AG09309 (cell line): ENCODE measurements at regions not wholly inside any gene's neighbourhood (a gene's known extent, or its start where the extent isn't known, plus 50 kb on each side); places are given as distances from the start of the nearest gene placed in this dataset.

Experiments
- DNase-seq: peaks from one replicate; pipeline ENCODE4 v3.0.0-alpha.2; 2010; ENCODE audit warnings: low read depth
- H3K4me3 ChIP-seq: 2 replicates; pipeline ENCODE4 v1.5.1; 2011; ENCODE audit warnings: mild to moderate bottlenecking, low read depth, low read length, moderate library complexity; ENCODE audit not compliant: control insufficient read depth
- TF ChIP-seq, protein P1 (sequence below): IDR thresholded peaks from 2 replicates; pipeline ENCODE4 v1.5.1; 2011; ENCODE audit warnings: mild to moderate bottlenecking, low read depth, low read length, inconsistent platforms; ENCODE audit not compliant: insufficient read depth, control insufficient read depth; ENCODE audit errors: missing control alignments

DNA sequence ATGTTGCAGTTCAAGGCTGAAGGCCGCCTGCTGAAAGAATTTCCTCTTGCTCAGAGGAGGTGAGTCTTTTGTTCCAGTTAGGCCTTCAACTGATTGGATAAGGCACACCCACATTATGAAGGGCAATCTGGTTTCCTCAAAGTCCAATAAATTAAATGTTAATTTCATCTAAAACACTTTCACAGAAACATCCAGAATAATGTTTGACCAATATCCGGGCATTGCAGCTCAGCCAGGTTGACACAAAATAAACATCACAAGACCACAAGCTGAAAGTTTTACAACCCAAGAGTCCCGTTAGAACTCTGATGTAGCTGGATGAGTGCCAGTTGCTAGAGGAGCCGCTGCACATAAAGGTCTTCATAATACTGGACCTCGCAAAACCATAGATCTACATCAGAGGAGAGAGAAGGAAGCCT, 64.9 kb upstream of the EED start:
- H3K4me3 ChIP-seq, result no peak overlapping the region
- TF ChIP-seq, protein P1, sequence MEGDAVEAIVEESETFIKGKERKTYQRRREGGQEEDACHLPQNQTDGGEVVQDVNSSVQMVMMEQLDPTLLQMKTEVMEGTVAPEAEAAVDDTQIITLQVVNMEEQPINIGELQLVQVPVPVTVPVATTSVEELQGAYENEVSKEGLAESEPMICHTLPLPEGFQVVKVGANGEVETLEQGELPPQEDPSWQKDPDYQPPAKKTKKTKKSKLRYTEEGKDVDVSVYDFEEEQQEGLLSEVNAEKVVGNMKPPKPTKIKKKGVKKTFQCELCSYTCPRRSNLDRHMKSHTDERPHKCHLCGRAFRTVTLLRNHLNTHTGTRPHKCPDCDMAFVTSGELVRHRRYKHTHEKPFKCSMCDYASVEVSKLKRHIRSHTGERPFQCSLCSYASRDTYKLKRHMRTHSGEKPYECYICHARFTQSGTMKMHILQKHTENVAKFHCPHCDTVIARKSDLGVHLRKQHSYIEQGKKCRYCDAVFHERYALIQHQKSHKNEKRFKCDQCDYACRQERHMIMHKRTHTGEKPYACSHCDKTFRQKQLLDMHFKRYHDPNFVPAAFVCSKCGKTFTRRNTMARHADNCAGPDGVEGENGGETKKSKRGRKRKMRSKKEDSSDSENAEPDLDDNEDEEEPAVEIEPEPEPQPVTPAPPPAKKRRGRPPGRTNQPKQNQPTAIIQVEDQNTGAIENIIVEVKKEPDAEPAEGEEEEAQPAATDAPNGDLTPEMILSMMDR, result no peak
- DNase-seq, result no peak

DNA sequence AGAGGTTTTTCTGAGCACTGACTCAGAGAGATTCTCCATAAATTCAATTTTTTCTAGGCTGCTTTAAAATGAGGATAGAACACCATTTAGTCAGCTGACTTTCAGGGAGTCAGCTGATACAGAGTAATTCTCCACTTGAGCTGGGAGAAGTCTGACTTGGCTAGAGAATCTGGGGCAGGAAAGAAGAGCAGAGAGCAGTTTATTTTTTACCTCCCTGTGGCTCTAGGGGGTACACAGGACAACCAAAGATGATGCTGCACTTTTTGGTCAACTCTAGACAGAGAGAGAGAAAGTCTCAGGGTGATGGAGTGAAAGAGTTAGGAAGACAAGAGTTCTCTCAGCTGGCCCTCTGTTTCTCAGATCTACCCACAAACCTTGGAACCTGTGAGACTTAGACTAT, 67.3 kb upstream of the EED start:
- no peak overlapping the region for H3K4me3 ChIP-seq
- DNase-seq, result no peak
- TF ChIP-seq, protein P1, result no peak

DNA sequence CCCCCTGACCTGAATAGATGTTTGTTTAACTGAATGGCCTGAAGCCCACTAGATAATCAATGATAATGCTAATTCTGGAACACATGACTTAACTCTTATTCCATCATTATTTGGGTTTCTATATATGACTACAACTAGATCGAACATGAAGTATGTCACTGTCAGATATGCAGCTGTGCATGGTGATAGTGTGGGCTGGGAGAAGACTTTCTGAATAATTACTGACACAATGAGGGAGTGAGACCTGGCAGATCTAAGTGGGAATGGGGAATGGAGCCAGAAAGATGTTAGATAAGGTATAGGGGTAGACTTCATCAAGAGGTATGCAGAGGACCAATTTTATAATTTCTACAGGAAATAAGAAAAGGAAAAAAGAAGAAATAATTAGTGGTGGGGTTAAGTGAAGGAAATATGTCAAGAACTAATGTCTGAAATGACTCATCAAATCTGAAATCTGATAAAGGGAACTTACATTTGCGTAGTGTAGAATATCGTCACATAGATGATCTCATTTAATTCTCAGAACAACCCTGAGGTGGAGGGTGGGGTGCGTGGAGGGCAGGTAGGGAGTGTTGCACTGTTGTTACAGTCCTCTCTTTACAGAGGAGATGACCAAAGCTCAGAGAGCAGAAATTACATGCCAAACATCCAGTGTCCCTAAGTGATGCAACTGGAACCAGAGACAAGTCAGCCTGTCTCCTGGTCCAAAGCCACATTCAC, 68.2 kb upstream of the EED start:
- no peak for DNase-seq
- TF ChIP-seq, protein P1, result no peak
- no peak overlapping the region for H3K4me3 ChIP-seq

DNA sequence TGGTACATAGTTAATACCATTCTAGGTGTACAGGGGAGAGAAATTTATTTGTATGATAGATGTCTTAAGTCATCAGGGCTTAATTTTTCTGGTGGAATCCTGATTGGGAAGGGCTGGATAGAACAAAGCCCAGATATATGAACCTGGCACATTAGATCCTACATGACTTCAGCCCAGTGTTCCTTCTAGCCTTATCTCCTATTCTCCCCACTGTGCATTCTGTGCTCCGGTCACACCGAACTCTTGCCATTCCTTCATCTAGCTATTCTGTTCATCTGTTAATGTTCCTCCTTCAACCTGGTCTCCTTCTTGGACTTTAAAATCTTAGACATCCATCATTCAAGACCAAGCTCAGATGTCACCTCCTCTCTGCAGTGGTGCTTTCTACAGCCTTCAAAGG, 68.9 kb upstream of the EED start:
- H3K4me3 ChIP-seq, result no peak overlapping the region
- TF ChIP-seq, protein P1, result no peak
- no peak for DNase-seq

DNA sequence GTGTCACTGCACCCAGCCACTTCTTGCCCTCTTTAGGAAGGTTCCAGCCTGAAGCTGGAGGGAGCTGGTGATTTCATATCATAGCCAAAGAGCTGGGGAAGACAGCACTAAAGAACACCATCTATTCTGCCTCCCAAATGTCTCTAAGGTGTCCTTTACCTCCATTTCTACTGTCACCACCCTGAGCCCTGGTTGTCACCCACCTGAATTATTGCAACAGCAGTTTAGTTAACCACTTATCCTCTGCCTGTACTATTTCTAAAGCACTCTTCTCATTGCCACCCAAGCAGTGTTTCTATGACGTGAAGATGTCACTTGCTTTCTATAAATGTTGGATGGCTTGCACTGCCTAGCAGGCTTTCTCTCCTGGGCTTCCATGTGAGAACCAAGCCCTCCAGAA, 69.4 kb upstream of the EED start:
- TF ChIP-seq, protein P1, result no peak
- DNase-seq, result no peak

DNA sequence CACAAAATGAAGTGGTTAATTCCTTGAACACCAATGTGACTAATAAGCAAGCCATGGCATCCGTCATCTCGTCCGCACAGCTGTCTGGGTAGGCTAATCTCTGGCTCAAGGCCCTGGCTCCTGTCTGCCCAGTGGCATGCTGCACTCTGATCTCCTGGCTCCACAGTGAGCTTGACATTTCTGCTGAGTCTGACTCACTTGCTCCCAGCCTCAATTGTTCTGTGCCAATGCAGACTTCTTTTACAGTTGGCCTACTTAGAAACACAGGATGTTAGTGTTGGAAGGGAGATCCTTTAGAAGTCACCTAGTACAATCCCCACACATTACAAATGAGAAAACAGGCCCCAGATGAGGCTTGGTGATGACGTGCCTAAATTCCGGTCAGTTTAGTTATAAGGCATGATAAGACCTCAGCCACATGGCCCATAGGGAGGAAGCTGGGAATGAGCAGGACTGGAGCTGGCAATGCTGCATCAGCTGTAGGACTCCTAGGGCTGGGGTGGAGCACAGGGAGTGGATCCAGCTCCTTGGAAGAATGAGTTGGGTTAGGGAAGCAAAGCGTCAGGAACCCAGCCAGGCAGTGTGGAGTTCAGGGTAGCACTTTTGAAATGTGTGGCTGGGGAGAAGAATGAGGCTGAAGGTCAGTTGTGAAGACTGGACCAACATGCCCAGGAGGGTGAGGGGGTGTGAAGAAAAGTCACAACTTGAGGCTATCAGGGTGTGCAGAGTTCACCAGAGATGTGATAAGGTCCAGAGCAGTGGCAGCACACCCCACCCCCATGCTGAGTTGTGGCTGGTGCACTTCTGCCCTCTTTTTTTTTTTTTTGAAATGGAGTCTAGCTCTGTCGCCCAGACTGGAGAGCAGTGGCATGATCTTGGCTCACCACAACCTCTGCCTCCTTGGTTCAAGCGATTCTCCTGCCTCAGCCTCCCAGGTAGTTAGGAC, 70.2 kb upstream of the EED start:
- no peak overlapping the region for H3K4me3 ChIP-seq
- TF ChIP-seq, protein P1, result no peak
- peak; percentile 98 for DNase-seq

More for the DNA sequence above, 69.4 kb upstream of the EED start:
- H3K4me3 ChIP-seq, result no peak overlapping the region
